ENCODE measurements at regions not wholly inside any gene's neighbourhood (a gene's known extent, or its start where the extent isn't known, plus 50 kb on each side); places are given as distances from the start of the nearest gene placed in this dataset.
A peak's percentile ranks its signal among the peaks of the same experiment; 100 is the strongest.
"Not testable (repeated sequence)": the region's sequence is repeated elsewhere in the genome, so short reads cannot be mapped to it uniquely, and the experiment has no call there.

DNA sequence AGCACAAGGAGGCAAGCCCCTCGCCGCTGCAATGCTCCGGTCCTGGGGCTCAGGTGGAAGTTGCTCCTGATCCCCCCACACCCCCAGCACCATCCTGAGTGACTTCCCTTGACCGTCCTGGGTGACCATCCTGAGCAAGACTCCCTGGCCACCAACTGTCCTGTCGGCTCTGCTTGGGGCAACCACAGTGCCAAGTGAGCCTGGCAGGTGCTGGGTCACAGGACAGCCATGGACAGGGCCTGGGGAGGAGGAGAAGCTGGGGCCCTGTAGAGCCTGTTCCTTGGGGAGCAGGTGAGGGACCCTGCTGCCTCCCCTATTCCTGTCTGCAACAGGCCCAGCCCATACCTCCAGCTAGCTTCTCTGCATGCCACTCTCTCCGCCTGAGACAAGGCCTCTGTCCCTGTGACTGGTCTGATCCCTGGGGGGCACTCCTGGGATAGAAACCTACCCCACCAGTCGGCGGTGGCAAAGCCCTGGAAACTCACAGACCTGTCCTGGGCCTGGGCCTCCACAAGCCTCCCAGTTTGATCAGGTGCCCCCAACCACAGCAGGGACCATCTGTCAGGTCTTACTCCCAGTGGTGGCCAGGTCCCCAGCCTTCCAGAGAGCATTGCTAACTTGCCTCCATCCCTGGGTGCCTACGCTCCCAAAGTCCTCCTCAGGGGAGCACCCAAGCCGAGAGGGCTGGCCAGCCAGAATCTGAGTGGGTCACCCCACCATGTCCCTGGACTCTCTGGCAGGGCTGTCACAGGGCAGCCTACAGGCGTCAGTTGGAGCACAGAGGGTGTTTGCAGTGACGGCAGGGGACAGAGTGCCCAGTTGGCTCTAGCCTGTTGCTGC lies 68.7 kb upstream of the WNT7B start:
- H3K4me3 ChIP-seq (ENCODE audit: low read depth, low read length) = peak overlapping the region; percentile 52
- in situ Hi-C loops (cut with HindIII; ENCODE audit: low sequenced_read_pairs) = no loop called here
- TF ChIP-seq, protein P1, sequence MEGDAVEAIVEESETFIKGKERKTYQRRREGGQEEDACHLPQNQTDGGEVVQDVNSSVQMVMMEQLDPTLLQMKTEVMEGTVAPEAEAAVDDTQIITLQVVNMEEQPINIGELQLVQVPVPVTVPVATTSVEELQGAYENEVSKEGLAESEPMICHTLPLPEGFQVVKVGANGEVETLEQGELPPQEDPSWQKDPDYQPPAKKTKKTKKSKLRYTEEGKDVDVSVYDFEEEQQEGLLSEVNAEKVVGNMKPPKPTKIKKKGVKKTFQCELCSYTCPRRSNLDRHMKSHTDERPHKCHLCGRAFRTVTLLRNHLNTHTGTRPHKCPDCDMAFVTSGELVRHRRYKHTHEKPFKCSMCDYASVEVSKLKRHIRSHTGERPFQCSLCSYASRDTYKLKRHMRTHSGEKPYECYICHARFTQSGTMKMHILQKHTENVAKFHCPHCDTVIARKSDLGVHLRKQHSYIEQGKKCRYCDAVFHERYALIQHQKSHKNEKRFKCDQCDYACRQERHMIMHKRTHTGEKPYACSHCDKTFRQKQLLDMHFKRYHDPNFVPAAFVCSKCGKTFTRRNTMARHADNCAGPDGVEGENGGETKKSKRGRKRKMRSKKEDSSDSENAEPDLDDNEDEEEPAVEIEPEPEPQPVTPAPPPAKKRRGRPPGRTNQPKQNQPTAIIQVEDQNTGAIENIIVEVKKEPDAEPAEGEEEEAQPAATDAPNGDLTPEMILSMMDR (IDR thresholded peaks at IDR 0.05; ENCODE audit: low read depth, low read length) = no peak
- DNase-seq (ENCODE audit: low read depth, low spot score) = no peak

DNA sequence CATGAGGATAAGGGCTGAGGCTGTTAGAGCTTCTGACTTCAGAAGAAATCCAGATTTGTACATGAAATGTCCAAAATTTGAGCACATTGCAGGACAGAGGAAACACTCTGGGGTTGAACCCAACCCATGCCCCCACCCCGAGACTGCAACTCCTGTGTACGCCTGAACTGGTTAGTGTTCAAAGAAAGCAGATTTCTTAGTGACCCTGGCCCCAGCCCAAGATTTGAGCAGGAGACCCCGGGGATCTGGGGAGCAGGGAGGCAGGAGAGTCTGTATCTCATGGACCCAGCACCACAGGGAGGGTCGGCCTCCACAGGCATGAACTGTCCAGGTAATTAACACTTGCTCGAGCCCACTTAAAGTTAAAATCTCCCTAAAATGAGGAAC lies 69.3 kb upstream of the WNT7B start:
- no peak for DNase-seq (ENCODE audit: low read depth, low spot score)
- TF ChIP-seq, protein P1 (IDR thresholded peaks at IDR 0.05; ENCODE audit: low read depth, low read length) = no peak
- H3K4me3 ChIP-seq (ENCODE audit: low read depth, low read length) = no peak overlapping the region
- in situ Hi-C loops (cut with HindIII; ENCODE audit: low sequenced_read_pairs) = no loop called here

DNA sequence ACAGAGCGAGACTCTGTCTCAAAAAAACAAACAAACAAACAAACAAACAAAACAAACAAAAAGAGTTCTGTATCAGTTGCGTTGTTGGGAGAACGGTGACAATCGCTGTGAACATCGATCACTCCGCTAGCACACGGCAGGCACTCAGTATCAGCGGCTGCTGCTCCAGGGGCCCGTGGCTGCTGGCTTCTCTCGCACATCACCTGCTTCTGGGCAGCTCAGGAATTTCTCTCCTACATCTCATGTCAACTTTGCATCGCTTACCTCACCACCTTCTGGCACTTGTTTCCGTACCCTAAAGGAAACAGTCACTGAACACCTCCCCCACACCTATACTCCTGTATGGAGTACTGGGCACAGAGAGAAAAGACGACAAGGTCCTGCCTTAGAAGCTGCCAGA lies 70.3 kb upstream of the WNT7B start:
- DNase-seq (ENCODE audit: low read depth, low spot score) = no peak
- H3K4me3 ChIP-seq (ENCODE audit: low read depth, low read length) = no peak overlapping the region
- TF ChIP-seq, protein P1 (IDR thresholded peaks at IDR 0.05; ENCODE audit: low read depth, low read length) = no peak
- in situ Hi-C loops (cut with HindIII; ENCODE audit: low sequenced_read_pairs) = no loop called here

DNA sequence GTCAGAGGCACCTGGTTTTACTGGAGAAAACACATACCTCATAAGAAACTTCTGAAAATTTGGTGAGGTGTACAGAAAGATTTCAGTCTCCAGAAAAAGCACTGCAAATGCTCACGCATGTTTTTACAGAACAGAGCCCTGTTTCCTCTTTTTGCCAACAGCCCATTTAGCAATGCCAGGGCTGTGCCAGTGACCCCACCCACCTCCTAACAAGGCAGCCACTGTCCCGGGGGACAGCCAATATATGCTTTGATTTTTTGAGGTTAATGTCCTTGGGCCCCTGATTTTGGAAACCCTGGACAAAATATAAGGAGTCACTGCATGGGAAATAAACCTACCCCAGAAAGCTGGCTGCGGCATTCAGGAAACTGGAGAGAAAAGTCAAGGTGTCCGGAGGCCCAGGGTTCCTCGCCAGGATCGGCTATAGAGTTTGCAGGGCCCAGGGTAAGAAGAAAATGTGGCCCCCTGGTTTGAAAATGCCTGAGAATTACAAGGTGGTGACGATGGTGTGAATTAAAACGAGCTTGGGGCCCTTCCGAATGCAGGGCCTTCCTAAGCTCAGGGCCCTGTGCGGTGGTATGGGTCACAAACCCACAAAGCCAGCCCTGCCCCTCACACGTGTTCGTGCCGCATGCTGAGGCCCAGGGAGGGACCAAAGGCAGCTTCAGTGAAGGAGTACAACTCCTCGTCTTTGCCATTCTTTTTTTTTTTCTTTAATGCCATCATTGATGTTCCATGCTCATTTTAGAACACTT lies 71.1 kb upstream of the WNT7B start:
- TF ChIP-seq, protein P1 (IDR thresholded peaks at IDR 0.05; ENCODE audit: low read depth, low read length) = no peak
- H3K4me3 ChIP-seq (ENCODE audit: low read depth, low read length) = no peak overlapping the region
- no peak for DNase-seq (ENCODE audit: low read depth, low spot score)
- in situ Hi-C loops (cut with HindIII; ENCODE audit: low sequenced_read_pairs) = no loop called here

DNA sequence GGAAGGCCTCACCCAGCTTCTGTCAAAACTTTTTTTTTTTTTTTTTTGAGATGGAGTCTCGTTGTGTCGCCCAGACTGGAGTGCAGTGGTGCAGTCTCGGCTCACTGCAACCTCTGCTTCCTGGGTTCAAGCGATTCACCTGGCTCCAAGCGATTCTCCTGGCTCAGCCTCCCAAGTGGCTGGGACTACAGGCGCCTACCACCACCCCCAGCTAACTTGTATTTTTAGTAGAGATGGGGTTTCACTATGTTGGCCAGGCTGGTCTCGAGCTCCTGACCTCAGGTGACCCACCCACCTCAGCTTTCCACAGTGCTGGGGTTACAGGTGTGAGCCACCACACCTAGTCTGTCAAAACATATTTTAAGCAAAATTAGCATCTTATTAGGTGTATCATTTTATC lies 71.7 kb upstream of the WNT7B start:
- DNase-seq (ENCODE audit: low read depth, low spot score); H3K4me3 ChIP-seq (ENCODE audit: low read depth, low read length); in situ Hi-C loops (cut with HindIII; ENCODE audit: low sequenced_read_pairs): not testable (repeated sequence)

DNA sequence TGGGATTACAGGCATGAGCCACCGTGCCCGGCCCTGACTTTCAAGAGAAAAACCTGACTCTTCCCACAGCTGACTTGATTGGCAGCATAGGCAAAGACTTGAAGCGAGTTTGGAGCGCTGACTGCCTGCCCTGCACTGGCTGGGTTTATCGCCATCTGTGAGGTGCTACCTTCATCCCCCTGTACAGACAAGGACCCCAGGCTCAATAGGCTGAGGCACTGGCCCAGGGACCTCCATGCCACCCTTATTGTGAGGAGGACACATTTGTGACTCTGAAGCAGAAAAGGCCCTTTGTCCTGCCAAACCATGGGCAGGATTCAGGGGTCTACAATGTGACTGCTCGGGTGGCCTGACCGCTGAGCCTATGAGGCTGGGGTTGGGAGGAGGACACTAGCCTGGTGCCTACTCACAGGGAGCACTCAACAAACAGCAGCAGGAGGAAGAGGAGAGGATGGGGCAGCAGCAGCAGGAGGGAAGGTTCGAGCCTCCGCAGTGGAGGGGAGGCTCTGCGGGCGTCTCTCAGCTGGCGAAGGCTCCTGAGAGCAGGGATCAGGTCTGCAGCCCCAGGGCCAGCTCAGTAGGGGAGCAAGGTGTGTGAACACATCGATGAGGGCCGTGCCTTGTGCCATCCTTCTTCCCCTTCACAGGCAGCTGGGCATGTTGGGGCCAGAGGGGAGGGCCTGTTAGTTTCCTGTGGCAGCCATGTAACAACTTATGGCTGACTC lies 72.9 kb upstream of the WNT7B start:
- TF ChIP-seq, protein P1 (IDR thresholded peaks at IDR 0.05; ENCODE audit: low read depth, low read length) = no peak
- DNase-seq (ENCODE audit: low read depth, low spot score) = no peak
- in situ Hi-C loops (cut with HindIII; ENCODE audit: low sequenced_read_pairs) = no loop called here
- no peak overlapping the region for H3K4me3 ChIP-seq (ENCODE audit: low read depth, low read length)
